HG03469 (cell line): ENCODE measurements at regions not wholly inside any gene's neighbourhood (a gene's known extent, or its start where the extent isn't known, plus 50 kb on each side); places are given as distances from the start of the nearest gene placed in this dataset.
"Not testable (repeated sequence)": the region's sequence is repeated elsewhere in the genome, so short reads cannot be mapped to it uniquely, and the experiment has no call there.

Source experiments
- ATAC-seq: cut with Tn5 transposase; IDR thresholded peaks from one replicate; pipeline ENCODE4 v1.9.1; 2021; ENCODE audit warnings: mild to moderate bottlenecking, moderate library complexity, moderate number of reproducible peaks; ENCODE audit not compliant: unreplicated experiment

- ATAC-seq: no peak
Measured at GRCh38 chr21:31609081-31609480, 50.4 kb upstream of the SOD1 start.

GRCh38 chr21:31607791-31608190, 51.7 kb upstream of the SOD1 start:
- no peak for ATAC-seq

- no peak for ATAC-seq
Measured at GRCh38 chr21:31606081-31606874, 53.2 kb upstream of the SOD1 start.

- ATAC-seq: no peak
Measured at GRCh38 chr21:31604591-31605190, 54.8 kb upstream of the SOD1 start.

GRCh38 chr21:31599563-31599962, 59.9 kb upstream of the SOD1 start:
- ATAC-seq: no peak

GRCh38 chr21:31599013-31599412, 60.5 kb upstream of the SOD1 start:
- no peak for ATAC-seq

GRCh38 chr21:31597683-31598082, 61.8 kb upstream of the SOD1 start:
- no peak for ATAC-seq

- no peak for ATAC-seq
Measured at GRCh38 chr21:31596055-31596454, 63.4 kb upstream of the SOD1 start.

GRCh38 chr21:31594726-31595125, 64.8 kb upstream of the SOD1 start:
- ATAC-seq: no peak

- no peak for ATAC-seq
Measured at GRCh38 chr21:31594279-31594678, 65.2 kb upstream of the SOD1 start.

GRCh38 chr21:31592963-31593560, 66.4 kb upstream of the SOD1 start:
- no peak for ATAC-seq

- ATAC-seq: no peak
Measured at GRCh38 chr21:31592516-31592915, 67.0 kb upstream of the SOD1 start.

- ATAC-seq: no peak
Measured at GRCh38 chr21:31589820-31590219, 69.7 kb upstream of the SOD1 start.

- ATAC-seq: no peak
Measured at GRCh38 chr21:31586118-31586517, 73.4 kb upstream of the SOD1 start.

GRCh38 chr21:31583937-31584336, 75.6 kb upstream of the SOD1 start:
- ATAC-seq: not testable (repeated sequence)

GRCh38 chr21:31583498-31583897, 76.0 kb upstream of the SOD1 start:
- ATAC-seq: no peak

- no peak for ATAC-seq
Measured at GRCh38 chr21:31580866-31581276, 78.6 kb upstream of the SOD1 start.

- no peak for ATAC-seq
Measured at GRCh38 chr21:31577271-31577670, 82.2 kb upstream of the SOD1 start.

- ATAC-seq: no peak
Measured at GRCh38 chr21:31576428-31576827, 83.1 kb upstream of the SOD1 start.

- ATAC-seq: no peak
Measured at GRCh38 chr21:31573217-31573616, 86.3 kb upstream of the SOD1 start.

GRCh38 chr21:31571879-31572278, 87.6 kb upstream of the SOD1 start:
- no peak for ATAC-seq
